Brain microvascular endothelial cell (primary cell): ENCODE measurements at regions not wholly inside any gene's neighbourhood (a gene's known extent, or its start where the extent isn't known, plus 50 kb on each side); places are given as distances from the start of the nearest gene placed in this dataset.

Source experiments
- DNase-seq: peaks from one replicate; pipeline ENCODE4 v3.0.0-alpha.2; 2020
- H3K27ac ChIP-seq: fragments of 250-450 bp; sonication (Bioruptor Pico); 2 replicates; pipeline ENCODE4 v1.5.1; 2020; ENCODE audit warnings: mild to moderate bottlenecking, moderate library complexity
- H3K27me3 ChIP-seq: fragments of 250-450 bp; sonication (Bioruptor Pico); replicated peaks from 2 replicates; pipeline ENCODE4 v1.5.1; 2020; ENCODE audit warnings: mild to moderate bottlenecking
- H3K36me3 ChIP-seq: fragments of 250-450 bp; sonication (Bioruptor Pico); replicated peaks from 2 replicates; pipeline ENCODE4 v1.5.1; 2020; ENCODE audit warnings: mild to moderate bottlenecking
- H3K4me3 ChIP-seq: 2 replicates; pipeline ENCODE4 v1.5.1; 2011; ENCODE audit warnings: low read depth, mild to moderate bottlenecking, control low read depth, low read length, moderate library complexity
- in situ Hi-C: cut with HindIII; loops from 2 replicates; pipeline ENCODE4 v1.10.0; 2017; ENCODE audit warnings: low sequenced_read_pairs, low pct_ligation_motif_present
- TF ChIP-seq, protein P1 (sequence below): IDR thresholded peaks from 2 replicates; pipeline ENCODE4 v1.5.1; 2011; ENCODE audit warnings: low read depth, mild to moderate bottlenecking, moderate library complexity, low read length, control low read depth, inconsistent platforms; ENCODE audit errors: missing control alignments

DNA sequence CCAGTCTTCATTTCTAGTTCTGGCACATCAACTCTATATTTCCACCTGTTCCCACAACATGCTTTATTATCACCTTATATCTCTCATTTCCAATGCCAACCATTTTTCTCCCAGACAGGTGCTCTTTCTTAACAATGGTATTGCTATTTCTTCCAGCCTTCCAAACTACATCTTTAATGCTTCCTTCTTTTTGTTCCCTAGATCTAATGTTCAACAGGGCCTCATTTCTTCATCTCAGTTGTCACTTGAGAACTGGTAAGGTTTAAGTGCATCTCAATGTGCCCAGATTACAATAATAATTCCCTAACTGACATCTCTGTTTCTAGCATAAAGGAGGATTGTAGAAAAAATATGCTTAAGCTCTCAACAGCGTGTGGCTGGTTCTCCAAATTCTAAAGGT lies 272.6 kb downstream of the COX7C start:
- TF ChIP-seq, protein P1, sequence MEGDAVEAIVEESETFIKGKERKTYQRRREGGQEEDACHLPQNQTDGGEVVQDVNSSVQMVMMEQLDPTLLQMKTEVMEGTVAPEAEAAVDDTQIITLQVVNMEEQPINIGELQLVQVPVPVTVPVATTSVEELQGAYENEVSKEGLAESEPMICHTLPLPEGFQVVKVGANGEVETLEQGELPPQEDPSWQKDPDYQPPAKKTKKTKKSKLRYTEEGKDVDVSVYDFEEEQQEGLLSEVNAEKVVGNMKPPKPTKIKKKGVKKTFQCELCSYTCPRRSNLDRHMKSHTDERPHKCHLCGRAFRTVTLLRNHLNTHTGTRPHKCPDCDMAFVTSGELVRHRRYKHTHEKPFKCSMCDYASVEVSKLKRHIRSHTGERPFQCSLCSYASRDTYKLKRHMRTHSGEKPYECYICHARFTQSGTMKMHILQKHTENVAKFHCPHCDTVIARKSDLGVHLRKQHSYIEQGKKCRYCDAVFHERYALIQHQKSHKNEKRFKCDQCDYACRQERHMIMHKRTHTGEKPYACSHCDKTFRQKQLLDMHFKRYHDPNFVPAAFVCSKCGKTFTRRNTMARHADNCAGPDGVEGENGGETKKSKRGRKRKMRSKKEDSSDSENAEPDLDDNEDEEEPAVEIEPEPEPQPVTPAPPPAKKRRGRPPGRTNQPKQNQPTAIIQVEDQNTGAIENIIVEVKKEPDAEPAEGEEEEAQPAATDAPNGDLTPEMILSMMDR: no peak
- no peaks in the 10 kb centered on the region for H3K36me3 ChIP-seq
- in situ Hi-C loops: no loop called here

DNA sequence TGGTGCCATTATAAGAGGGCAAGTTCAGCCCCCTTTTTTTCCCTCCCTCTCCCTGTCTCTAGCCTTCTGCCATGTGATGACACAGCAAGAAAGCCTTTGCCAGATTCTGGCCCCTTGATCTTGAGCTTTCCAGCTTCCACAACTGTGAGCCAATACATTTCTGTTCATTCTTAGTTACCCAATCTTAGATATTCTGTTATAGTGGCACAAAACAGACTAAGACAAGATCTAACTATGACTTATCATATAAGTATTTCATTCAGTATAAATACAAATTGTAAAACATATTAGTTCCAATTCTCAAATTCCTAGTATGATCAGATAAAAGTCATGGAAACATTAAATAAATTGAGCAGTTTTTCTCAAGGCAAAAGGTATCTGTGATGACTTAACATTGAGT lies 276.3 kb downstream of the COX7C start:
- in situ Hi-C loops: no loop called here
- no peak for DNase-seq
- H3K4me3 ChIP-seq: no peak overlapping the region
- TF ChIP-seq, protein P1: no peak
- no peak overlapping the region for H3K27ac ChIP-seq
- H3K27me3 ChIP-seq: no peaks in the 10 kb centered on the region
- H3K36me3 ChIP-seq: no peaks in the 10 kb centered on the region

More for the DNA sequence above, 272.6 kb downstream of the COX7C start:
- H3K27me3 ChIP-seq: no peaks in the 10 kb centered on the region
- H3K4me3 ChIP-seq: no peak overlapping the region
- no peak overlapping the region for H3K27ac ChIP-seq
- DNase-seq: no peak

DNA sequence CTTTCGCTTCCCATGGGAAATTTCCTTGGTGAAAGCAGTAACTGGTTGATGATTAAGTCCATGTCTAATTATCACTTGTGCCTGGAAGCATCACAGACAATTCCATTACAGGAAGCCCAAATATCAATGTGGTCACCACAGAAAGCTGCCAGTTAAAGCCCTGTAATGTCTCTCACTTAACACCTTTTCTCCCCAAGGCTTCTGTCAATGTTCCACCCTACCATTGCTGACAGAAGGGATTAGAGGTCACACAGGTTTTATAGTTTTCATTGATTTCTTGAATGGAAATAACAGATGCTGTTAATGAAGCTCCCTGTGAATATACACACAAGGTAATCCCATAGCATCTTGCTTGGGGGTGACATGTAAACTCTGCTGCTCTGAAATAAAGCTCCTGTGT lies 279.2 kb downstream of the COX7C start:
- H3K4me3 ChIP-seq: no peak overlapping the region
- no peak for DNase-seq
- in situ Hi-C loops: no loop called here
- TF ChIP-seq, protein P1: no peak
- no peaks in the 10 kb centered on the region for H3K27me3 ChIP-seq
- no peaks in the 10 kb centered on the region for H3K36me3 ChIP-seq
- H3K27ac ChIP-seq: no peak overlapping the region

DNA sequence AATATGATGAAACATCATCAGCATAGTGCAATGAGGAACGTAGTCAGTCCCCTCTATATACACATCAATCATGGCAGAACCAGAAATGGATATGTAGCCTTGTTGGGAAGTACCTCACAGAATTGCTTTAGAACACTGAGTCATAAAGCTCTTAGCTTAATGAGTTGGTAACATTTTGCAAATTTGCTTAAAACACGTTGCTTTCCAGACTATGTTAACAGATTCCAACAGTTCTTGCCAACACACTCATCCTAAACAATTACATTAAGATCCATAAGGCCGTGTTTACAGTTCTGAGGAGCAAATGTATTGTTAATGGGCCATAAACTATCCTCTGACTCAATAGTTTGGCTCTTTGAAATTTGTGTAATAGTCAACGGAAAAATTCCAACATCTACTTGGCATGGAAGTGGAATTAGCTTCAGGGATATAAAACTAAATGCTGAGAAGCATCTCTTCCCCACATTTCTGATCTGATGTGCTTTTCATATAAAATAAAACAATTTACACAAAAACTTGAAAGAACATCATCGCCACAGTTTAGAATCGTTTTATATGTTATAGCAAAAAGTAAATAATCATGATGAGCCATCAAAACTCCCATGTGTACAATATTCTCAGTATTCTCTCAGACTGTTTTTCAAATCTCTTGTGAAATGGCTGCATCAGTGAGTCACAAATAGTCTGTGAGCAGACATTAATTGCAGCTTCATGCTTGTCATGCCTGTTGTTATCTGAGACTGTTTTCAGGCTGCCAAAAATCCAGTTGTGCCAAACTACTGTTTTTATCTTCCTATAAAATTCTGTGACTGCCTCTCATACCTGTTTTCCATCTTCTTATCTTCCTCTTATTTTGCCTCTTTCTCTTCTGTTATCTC lies 291.9 kb downstream of the COX7C start:
- in situ Hi-C loops: no loop called here
- no peak overlapping the region for H3K4me3 ChIP-seq
- no peak for DNase-seq
- H3K36me3 ChIP-seq: no peaks in the 10 kb centered on the region
- TF ChIP-seq, protein P1: no peak
- H3K27ac ChIP-seq: no peak overlapping the region
- H3K27me3 ChIP-seq: no peaks in the 10 kb centered on the region

DNA sequence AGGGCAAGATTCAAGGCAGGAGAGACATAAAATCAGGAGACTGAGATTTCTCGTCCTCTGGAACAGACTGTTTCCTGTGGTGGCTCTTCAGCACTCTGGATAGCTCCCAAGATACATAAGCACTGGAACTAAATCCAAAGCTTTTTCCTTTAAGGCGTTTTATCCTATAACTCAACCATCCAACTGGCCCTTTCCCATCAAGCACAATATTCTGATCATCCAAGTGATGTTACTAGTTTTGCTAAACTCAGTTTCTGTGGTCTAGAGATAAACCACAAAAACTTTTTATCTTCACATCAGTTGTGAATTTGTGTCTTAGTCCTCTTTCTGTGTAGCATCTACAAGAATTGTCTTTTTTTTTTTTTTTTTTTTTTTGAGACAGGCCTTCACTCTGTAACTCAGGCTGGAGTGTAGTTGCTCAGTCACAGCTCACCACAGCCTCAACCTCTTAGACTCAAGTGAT lies 299.4 kb downstream of the COX7C start:
- in situ Hi-C loops: no loop called here

More for the DNA sequence above, 299.4 kb downstream of the COX7C start:
- Histone ChIP-seq H3K27me3 (no peaks in the 10 kb centered on the region), H3K36me3 (no peaks in the 10 kb centered on the region), H3K4me3 (no peak overlapping the region), H3K27ac (no peak overlapping the region)
- DNase-seq: peak; percentile 20
- TF ChIP-seq, protein P1: no peak
